GM23338 (cell line): ENCODE measurements at regions not wholly inside any gene's neighbourhood (a gene's known extent, or its start where the extent isn't known, plus 50 kb on each side); places are given as distances from the start of the nearest gene placed in this dataset.

Experiments used
- ATAC-seq: fragments of 200-7000 bp; cut with Tn5 transposase; 3 replicates; pipeline ENCODE4 v1.9.1; 2020
- DNase-seq: peaks from one replicate; pipeline ENCODE4 v3.0.0-alpha.2; 2015; ENCODE audit warnings: low spot score
- H2AFZ ChIP-seq: fragments of 200-600 bp; sonication (generic); 2 replicates; pipeline ENCODE4 v1.8.0; 2016; ENCODE audit warnings: antibody characterized with exemption, mild to moderate bottlenecking, moderate library complexity
- H3F3A ChIP-seq: fragments of 200-600 bp; sonication (generic); replicated peaks from 2 replicates; pipeline ENCODE4 v1.8.0; 2017; ENCODE audit warnings: antibody characterized with exemption, mixed run types, low read depth
- H3K27ac ChIP-seq: fragments of 200-600 bp; sonication (generic); 2 replicates; pipeline ENCODE4 v1.6.1; 2016; ENCODE audit warnings: low read depth
- H3K27me3 ChIP-seq: fragments of 200-600 bp; sonication (generic); 2 replicates; pipeline ENCODE4 v1.8.0; 2016; ENCODE audit warnings: mild to moderate bottlenecking, mixed run types, moderate library complexity; ENCODE audit not compliant: insufficient read depth
- H3K36me3 ChIP-seq: fragments of 200-600 bp; sonication (generic); 2 replicates; pipeline ENCODE4 v1.8.0; 2016; ENCODE audit warnings: mild to moderate bottlenecking; ENCODE audit not compliant: insufficient read depth
- H3K4me1 ChIP-seq: fragments of 200-600 bp; sonication (generic); 2 replicates; pipeline ENCODE4 v1.8.0; 2016; ENCODE audit warnings: mild to moderate bottlenecking, moderate library complexity; ENCODE audit not compliant: insufficient read depth
- H3K4me2 ChIP-seq: fragments of 200-600 bp; sonication (generic); 2 replicates; pipeline ENCODE4 v1.7.1; 2017; ENCODE audit warnings: mixed run types
- H3K4me3 ChIP-seq: fragments of 200-600 bp; sonication (generic); 2 replicates; pipeline ENCODE4 v1.6.1; 2016; ENCODE audit warnings: mixed run types
- H3K79me2 ChIP-seq: fragments of 200-600 bp; sonication (generic); replicated peaks from 2 replicates; pipeline ENCODE4 v1.8.0; 2017; ENCODE audit warnings: mild to moderate bottlenecking; ENCODE audit not compliant: insufficient read depth
- H3K9me2 ChIP-seq: fragments of 200-600 bp; sonication (generic); 2 replicates; pipeline ENCODE4 v1.8.0; 2017; ENCODE audit not compliant: insufficient read depth
- H4K20me1 ChIP-seq: fragments of 200-600 bp; sonication (generic); replicated peaks from 2 replicates; pipeline ENCODE4 v1.8.0; 2017; ENCODE audit warnings: mild to moderate bottlenecking; ENCODE audit not compliant: insufficient read depth
- H3K27ac Mint-ChIP-seq: 2 replicates; pipeline ENCODE4 v1.8.0; 2020; ENCODE audit warnings: inconsistent platforms, mild to moderate bottlenecking, moderate library complexity, mixed read lengths
- H3K27me3 Mint-ChIP-seq: 3 replicates; pipeline ENCODE4 v1.8.0; 2022; ENCODE audit warnings: low read depth, mild to moderate bottlenecking, moderate library complexity, mixed read lengths, inconsistent platforms; ENCODE audit not compliant: insufficient read depth, poor library complexity
- H3K36me3 Mint-ChIP-seq: 3 replicates; pipeline ENCODE4 v1.8.0; 2021; ENCODE audit warnings: low read depth, mild to moderate bottlenecking, inconsistent platforms, moderate library complexity, mixed read lengths
- H3K4me1 Mint-ChIP-seq: 3 replicates; pipeline ENCODE4 v1.8.0; 2020; ENCODE audit warnings: mild to moderate bottlenecking, inconsistent platforms, mixed read lengths
- H3K4me3 Mint-ChIP-seq: 3 replicates; pipeline ENCODE4 v1.8.0; 2021; ENCODE audit warnings: moderate library complexity, mild to moderate bottlenecking, inconsistent platforms, mixed read lengths
- H3K9me3 Mint-ChIP-seq: 3 replicates; pipeline ENCODE4 v1.8.0; 2020; ENCODE audit warnings: moderate library complexity, mild to moderate bottlenecking, inconsistent platforms, mixed read lengths
- EZH2 ChIP-seq: fragments of 200-600 bp; sonication (generic); IDR thresholded peaks from one replicate; pipeline ENCODE4 v1.8.0; 2017; ENCODE audit warnings: antibody characterized with exemption, mild to moderate bottlenecking, low read depth; ENCODE audit not compliant: unreplicated experiment
- EZH2phosphoT487 ChIP-seq: fragments of 200-600 bp; sonication (generic); IDR thresholded peaks from one replicate; pipeline ENCODE4 v1.8.1; 2018; ENCODE audit warnings: antibody characterized with exemption; ENCODE audit not compliant: unreplicated experiment
- JUNB ChIP-seq: IDR thresholded peaks from one replicate; pipeline ENCODE4 v1.6.1; 2016; ENCODE audit warnings: antibody characterized with exemption; ENCODE audit not compliant: unreplicated experiment
- POLR2AphosphoS5 ChIP-seq: IDR thresholded peaks from 2 replicates; pipeline ENCODE4 v1.6.1; 2016; ENCODE audit warnings: antibody characterized with exemption, low read depth
- ZNF114 ChIP-seq: fragments of 250-450 bp; sonication (Bioruptor Pico); IDR thresholded peaks from 2 replicates; pipeline ENCODE4 v1.5.0; 2020; ENCODE audit warnings: mild to moderate bottlenecking, moderate library complexity
- ZNF462 ChIP-seq: fragments of 250-450 bp; sonication (Bioruptor Pico); IDR thresholded peaks from 2 replicates; pipeline ENCODE4 v1.5.0; 2020; ENCODE audit warnings: mild to moderate bottlenecking, moderate library complexity
- TF ChIP-seq, protein P1 (sequence below): IDR thresholded peaks from 2 replicates; pipeline ENCODE4 v1.6.1; 2016; ENCODE audit warnings: antibody characterized with exemption

DNA sequence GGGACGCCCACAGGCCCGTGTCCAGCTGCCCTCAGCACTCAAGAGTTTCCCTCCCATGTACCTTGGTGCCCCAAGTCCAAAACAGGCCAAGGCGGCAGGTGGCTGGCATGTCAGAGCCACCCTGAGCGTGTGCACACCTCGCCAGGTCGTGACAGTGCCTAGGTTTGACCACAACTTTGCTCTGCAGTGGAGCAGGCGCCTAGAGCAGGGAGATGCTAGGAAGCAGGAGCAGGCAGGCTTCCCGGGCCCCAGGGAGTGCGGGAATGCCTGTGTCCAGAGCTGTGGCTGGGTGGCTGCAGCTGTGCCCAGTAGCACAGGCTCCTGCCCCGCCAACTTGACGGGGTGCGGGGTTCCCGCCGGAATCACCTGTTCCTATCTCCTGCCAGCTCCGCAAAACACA lies 380.8 kb upstream of the IMPG1 start (continued):
- TF ChIP-seq ZNF462 (CRISPR knock-in tag) = no peak

- Histone ChIP-seq H3F3A (no peaks in the 10 kb centered on the region), H3K9me2 (no peaks in the 10 kb centered on the region), H4K20me1 (no peaks in the 10 kb centered on the region), H3K4me2 (no peak overlapping the region), H3K27me3 (no peaks in the 10 kb centered on the region), H3K4me1 (peaks cover 8% of the 10 kb centered on the region; the same call in 1 of the 2 replicates), H3K27ac (no peak overlapping the region), H2AFZ (no peak overlapping the region), H3K79me2 (no peaks in the 10 kb centered on the region), H3K4me3 (no peak overlapping the region), H3K36me3 (no peaks in the 10 kb centered on the region)
- no peak for ATAC-seq
- Mint-ChIP-seq H3K4me1 (peaks cover 9% of the 10 kb centered on the region), H3K36me3 (no peaks in the 10 kb centered on the region; the same call in 2 of the 3 replicates), H3K9me3 (no peaks in the 10 kb centered on the region), H3K4me3 (no peak overlapping the region), H3K27ac (no peak overlapping the region), H3K27me3 (no peaks in the 10 kb centered on the region)
- DNase-seq = no peak
- TF ChIP-seq EZH2 = no peak
- TF ChIP-seq JUNB = no peak
- no peak for TF ChIP-seq POLR2AphosphoS5
- TF ChIP-seq, protein P1, sequence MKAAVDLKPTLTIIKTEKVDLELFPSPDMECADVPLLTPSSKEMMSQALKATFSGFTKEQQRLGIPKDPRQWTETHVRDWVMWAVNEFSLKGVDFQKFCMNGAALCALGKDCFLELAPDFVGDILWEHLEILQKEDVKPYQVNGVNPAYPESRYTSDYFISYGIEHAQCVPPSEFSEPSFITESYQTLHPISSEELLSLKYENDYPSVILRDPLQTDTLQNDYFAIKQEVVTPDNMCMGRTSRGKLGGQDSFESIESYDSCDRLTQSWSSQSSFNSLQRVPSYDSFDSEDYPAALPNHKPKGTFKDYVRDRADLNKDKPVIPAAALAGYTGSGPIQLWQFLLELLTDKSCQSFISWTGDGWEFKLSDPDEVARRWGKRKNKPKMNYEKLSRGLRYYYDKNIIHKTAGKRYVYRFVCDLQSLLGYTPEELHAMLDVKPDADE = no peak
- no peak for TF ChIP-seq EZH2phosphoT487
- TF ChIP-seq ZNF114 (CRISPR knock-in tag) = no peak
Measured at GRCh38 chr6:76451926-76452709, 379.7 kb upstream of the IMPG1 start.
